ENCODE measurements at regions not wholly inside any gene's neighbourhood (a gene's known extent, or its start where the extent isn't known, plus 50 kb on each side); places are given as distances from the start of the nearest gene placed in this dataset.

DNA sequence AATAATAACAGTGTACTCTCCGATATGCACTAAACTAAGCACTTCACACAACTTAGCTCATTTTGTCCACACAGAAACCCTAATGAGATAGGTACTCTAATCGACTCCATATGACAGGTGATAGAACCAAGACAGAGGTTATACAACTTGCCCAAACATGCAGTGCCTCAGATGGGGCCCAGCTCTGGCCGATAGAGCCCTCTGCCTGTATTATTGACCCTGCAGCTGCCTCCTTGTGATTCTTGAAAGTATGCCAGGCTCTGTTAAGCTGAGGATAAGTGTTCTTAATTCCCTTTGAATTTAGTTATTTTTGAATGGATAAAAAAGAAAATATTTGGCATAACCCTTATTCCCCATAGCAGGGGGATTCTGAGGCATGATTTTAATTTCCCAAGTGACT is 78.5 kb downstream of the HMHB1 start:
- Mint-ChIP-seq H3K4me3 (ENCODE audit: unreplicated experiment) (no peak overlapping the region), H3K4me1 (ENCODE audit: low read depth, unreplicated experiment) (peaks cover 34% of the 10 kb centered on the region), H3K36me3 (ENCODE audit: low read depth, unreplicated experiment) (no peaks in the 10 kb centered on the region), H3K9me3 (ENCODE audit: unreplicated experiment) (no peaks in the 10 kb centered on the region), H3K27me3 (ENCODE audit: low read depth, unreplicated experiment) (no peaks in the 10 kb centered on the region), H3K27ac (ENCODE audit: unreplicated experiment) (peak overlapping the region; percentile 66)
- no peaks in the 10 kb centered on the region for H3K9me3 ChIP-seq (ENCODE audit: insufficient read depth, low read depth, low read length)
- no peak overlapping the region for H3K4me2 ChIP-seq (ENCODE audit: low read length)
- H3K4me3 ChIP-seq (ENCODE audit: insufficient read depth, low read depth, low read length), result no peak overlapping the region
- H3K36me3 ChIP-seq (ENCODE audit: insufficient read depth, low read length), result no peaks in the 10 kb centered on the region
- DNase-seq (ENCODE audit: low read depth) (no peak), FAIRE-seq (no peak)
- TF ChIP-seq, protein P1, sequence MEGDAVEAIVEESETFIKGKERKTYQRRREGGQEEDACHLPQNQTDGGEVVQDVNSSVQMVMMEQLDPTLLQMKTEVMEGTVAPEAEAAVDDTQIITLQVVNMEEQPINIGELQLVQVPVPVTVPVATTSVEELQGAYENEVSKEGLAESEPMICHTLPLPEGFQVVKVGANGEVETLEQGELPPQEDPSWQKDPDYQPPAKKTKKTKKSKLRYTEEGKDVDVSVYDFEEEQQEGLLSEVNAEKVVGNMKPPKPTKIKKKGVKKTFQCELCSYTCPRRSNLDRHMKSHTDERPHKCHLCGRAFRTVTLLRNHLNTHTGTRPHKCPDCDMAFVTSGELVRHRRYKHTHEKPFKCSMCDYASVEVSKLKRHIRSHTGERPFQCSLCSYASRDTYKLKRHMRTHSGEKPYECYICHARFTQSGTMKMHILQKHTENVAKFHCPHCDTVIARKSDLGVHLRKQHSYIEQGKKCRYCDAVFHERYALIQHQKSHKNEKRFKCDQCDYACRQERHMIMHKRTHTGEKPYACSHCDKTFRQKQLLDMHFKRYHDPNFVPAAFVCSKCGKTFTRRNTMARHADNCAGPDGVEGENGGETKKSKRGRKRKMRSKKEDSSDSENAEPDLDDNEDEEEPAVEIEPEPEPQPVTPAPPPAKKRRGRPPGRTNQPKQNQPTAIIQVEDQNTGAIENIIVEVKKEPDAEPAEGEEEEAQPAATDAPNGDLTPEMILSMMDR (IDR thresholded peaks at IDR 0.05; ENCODE audit: insufficient read depth, low read depth, low read length), result no peak
- no peak for TF ChIP-seq EZH2 (IDR thresholded peaks at IDR 0.05; ENCODE audit: insufficient read depth, low read length)
- H3K27me3 ChIP-seq (ENCODE audit: insufficient read depth, low read length), result no peaks in the 10 kb centered on the region
- no peaks in the 10 kb centered on the region for H4K20me1 ChIP-seq (ENCODE audit: insufficient read depth, low read length)
- H2AFZ ChIP-seq (ENCODE audit: low read depth, low read length), result no peak overlapping the region
- H3K27ac ChIP-seq (ENCODE audit: low read depth, low read length), result no peak overlapping the region
- H3K9ac ChIP-seq (ENCODE audit: low read length), result no peak overlapping the region
- H3K79me2 ChIP-seq (ENCODE audit: insufficient read depth, low read length), result no peaks in the 10 kb centered on the region
- H3K4me1 ChIP-seq (ENCODE audit: insufficient read depth, low read length), result peaks cover 25% of the 10 kb centered on the region

DNA sequence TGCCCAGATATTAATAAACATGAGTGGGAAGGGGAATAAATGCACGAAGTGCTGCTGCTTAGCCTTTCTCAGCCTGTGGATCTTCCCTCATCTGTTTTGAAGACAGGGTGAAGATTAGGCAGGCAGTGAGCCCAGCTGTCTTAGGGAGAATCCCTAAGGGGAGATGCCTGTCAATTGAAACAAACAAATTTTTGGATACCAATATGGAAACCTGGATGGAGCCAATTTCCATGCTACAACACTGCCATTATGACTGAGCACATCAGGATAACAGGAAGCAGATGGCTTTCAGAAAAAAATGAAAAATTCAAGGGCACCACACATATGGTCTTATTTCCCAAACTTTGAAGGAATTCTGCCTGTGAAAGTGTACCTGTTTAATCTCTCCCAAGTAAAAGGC is 80.3 kb downstream of the HMHB1 start:
- Histone ChIP-seq H3K9me3 (ENCODE audit: insufficient read depth, low read depth, low read length) (no peaks in the 10 kb centered on the region), H3K36me3 (ENCODE audit: insufficient read depth, low read length) (no peaks in the 10 kb centered on the region), H3K27ac (ENCODE audit: low read depth, low read length) (no peak overlapping the region), H3K79me2 (ENCODE audit: insufficient read depth, low read length) (no peaks in the 10 kb centered on the region), H3K9ac (ENCODE audit: low read length) (no peak overlapping the region), H4K20me1 (ENCODE audit: insufficient read depth, low read length) (no peaks in the 10 kb centered on the region), H3K4me1 (ENCODE audit: insufficient read depth, low read length) (peaks cover 18% of the 10 kb centered on the region), H3K4me3 (ENCODE audit: insufficient read depth, low read depth, low read length) (no peak overlapping the region), H3K27me3 (ENCODE audit: insufficient read depth, low read length) (no peaks in the 10 kb centered on the region), H3K4me2 (ENCODE audit: low read length) (no peak overlapping the region), H2AFZ (ENCODE audit: low read depth, low read length) (no peak overlapping the region)
- Mint-ChIP-seq H3K9me3 (ENCODE audit: unreplicated experiment) (no peaks in the 10 kb centered on the region), H3K27ac (ENCODE audit: unreplicated experiment) (no peak overlapping the region), H3K36me3 (ENCODE audit: low read depth, unreplicated experiment) (no peaks in the 10 kb centered on the region), H3K4me3 (ENCODE audit: unreplicated experiment) (no peak overlapping the region), H3K4me1 (ENCODE audit: low read depth, unreplicated experiment) (peaks cover 36% of the 10 kb centered on the region), H3K27me3 (ENCODE audit: low read depth, unreplicated experiment) (no peaks in the 10 kb centered on the region)
- FAIRE-seq (peak; percentile 47), DNase-seq (ENCODE audit: low read depth) (no peak)
- TF ChIP-seq, protein P1 (IDR thresholded peaks at IDR 0.05; ENCODE audit: insufficient read depth, low read depth, low read length), result no peak

DNA sequence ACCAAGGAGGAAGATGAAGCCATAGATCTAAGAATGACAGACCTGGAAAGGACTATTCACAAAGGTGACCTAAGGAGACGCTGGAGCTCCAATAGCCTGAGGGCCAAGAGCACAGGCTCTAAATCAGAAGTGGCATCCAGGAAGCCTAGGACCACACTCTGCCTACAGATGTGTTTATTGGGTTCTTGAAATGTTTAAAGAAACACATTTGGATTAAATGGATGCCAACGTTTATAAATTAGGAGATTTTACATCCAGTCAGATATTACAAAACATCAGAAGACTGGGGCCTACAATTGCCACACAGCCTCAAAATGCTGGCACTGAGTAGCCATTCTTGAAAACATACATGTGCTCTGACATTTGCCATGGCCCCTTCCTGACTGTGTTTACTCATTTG is 80.9 kb downstream of the HMHB1 start:
- Histone ChIP-seq H3K9me3 (ENCODE audit: insufficient read depth, low read depth, low read length) (no peaks in the 10 kb centered on the region), H3K27me3 (ENCODE audit: insufficient read depth, low read length) (no peaks in the 10 kb centered on the region), H3K9ac (ENCODE audit: low read length) (no peak overlapping the region), H3K79me2 (ENCODE audit: insufficient read depth, low read length) (no peaks in the 10 kb centered on the region), H2AFZ (ENCODE audit: low read depth, low read length) (peak overlapping the region; percentile 2), H3K4me3 (ENCODE audit: insufficient read depth, low read depth, low read length) (no peak overlapping the region), H3K36me3 (ENCODE audit: insufficient read depth, low read length) (no peaks in the 10 kb centered on the region), H3K27ac (ENCODE audit: low read depth, low read length) (no peak overlapping the region), H4K20me1 (ENCODE audit: insufficient read depth, low read length) (no peaks in the 10 kb centered on the region), H3K4me2 (ENCODE audit: low read length) (no peak overlapping the region), H3K4me1 (ENCODE audit: insufficient read depth, low read length) (peaks cover 12% of the 10 kb centered on the region)
- H3K4me3 Mint-ChIP-seq (ENCODE audit: unreplicated experiment), result no peak overlapping the region
- H3K9me3 Mint-ChIP-seq (ENCODE audit: unreplicated experiment), result no peaks in the 10 kb centered on the region
- no peak overlapping the region for H3K27ac Mint-ChIP-seq (ENCODE audit: unreplicated experiment)
- DNase-seq (ENCODE audit: low read depth) (no peak), FAIRE-seq (no peak)
- peaks cover 36% of the 10 kb centered on the region for H3K4me1 Mint-ChIP-seq (ENCODE audit: low read depth, unreplicated experiment)
- H3K27me3 Mint-ChIP-seq (ENCODE audit: low read depth, unreplicated experiment), result no peaks in the 10 kb centered on the region
- TF ChIP-seq EZH2 (IDR thresholded peaks at IDR 0.05; ENCODE audit: insufficient read depth, low read length), result no peak
- TF ChIP-seq, protein P1 (IDR thresholded peaks at IDR 0.05; ENCODE audit: insufficient read depth, low read depth, low read length), result no peak
- H3K36me3 Mint-ChIP-seq (ENCODE audit: low read depth, unreplicated experiment), result no peaks in the 10 kb centered on the region
